Endodermal cell (in vitro differentiated cells): ENCODE measurements at regions not wholly inside any gene's neighbourhood (a gene's known extent, or its start where the extent isn't known, plus 50 kb on each side); places are given as distances from the start of the nearest gene placed in this dataset.

ENCODE experiments used
- DNase-seq: peaks from one replicate; pipeline ENCODE4 v3.0.0-alpha.2; 2017
- H3K27ac ChIP-seq: 2 replicates; pipeline ENCODE4 v1.5.1; 2013; ENCODE audit warnings: mild to moderate bottlenecking, low read depth, low read length, moderate library complexity
- H3K27me3 ChIP-seq: 2 replicates; pipeline ENCODE4 v1.6.1; 2013; ENCODE audit warnings: mild to moderate bottlenecking, low read length, moderate library complexity; ENCODE audit not compliant: insufficient read depth, control insufficient read depth, poor library complexity, severe bottlenecking
- H3K36me3 ChIP-seq: 2 replicates; pipeline ENCODE4 v1.7.0; 2013; ENCODE audit warnings: mild to moderate bottlenecking, low read length, moderate library complexity; ENCODE audit not compliant: control insufficient read depth, insufficient read depth
- H3K4me1 ChIP-seq: one replicate; pipeline ENCODE4 v1.7.0; 2013; ENCODE audit warnings: low read length; ENCODE audit not compliant: control insufficient read depth, insufficient read depth
- H3K4me3 ChIP-seq: 2 replicates; pipeline ENCODE4 v1.5.1; 2013; ENCODE audit warnings: mild to moderate bottlenecking, low read length, moderate library complexity
- H3K9ac ChIP-seq: 2 replicates; pipeline ENCODE4 v1.6.1; 2013; ENCODE audit warnings: mild to moderate bottlenecking, low read length, moderate library complexity; ENCODE audit not compliant: poor library complexity, severe bottlenecking; ENCODE audit errors: extremely low read depth
- H3K9me3 ChIP-seq: 2 replicates; pipeline ENCODE4 v1.6.1; 2013; ENCODE audit warnings: mild to moderate bottlenecking, low read length, moderate library complexity; ENCODE audit not compliant: control insufficient read depth
- H3K27ac Mint-ChIP-seq: 2 replicates; pipeline ENCODE4 v1.8.0; 2020; ENCODE audit warnings: mixed read lengths
- H3K27me3 Mint-ChIP-seq: 2 replicates; pipeline ENCODE4 v1.8.0; 2021; ENCODE audit warnings: mild to moderate bottlenecking, mixed read lengths; ENCODE audit not compliant: insufficient read depth
- H3K36me3 Mint-ChIP-seq: 2 replicates; pipeline ENCODE4 v1.8.0; 2020; ENCODE audit warnings: low read depth, mixed read lengths
- H3K4me1 Mint-ChIP-seq: 2 replicates; pipeline ENCODE4 v1.8.0; 2020; ENCODE audit warnings: mixed read lengths
- H3K4me3 Mint-ChIP-seq: 2 replicates; pipeline ENCODE4 v1.8.0; 2020; ENCODE audit warnings: mild to moderate bottlenecking, moderate library complexity, mixed read lengths
- H3K9me3 Mint-ChIP-seq: 2 replicates; pipeline ENCODE4 v1.8.0; 2020; ENCODE audit warnings: mild to moderate bottlenecking, mixed read lengths
- CTCF ChIP-seq: fragments of 200-600 bp; sonication (generic); conservative IDR thresholded peaks from 2 replicates; pipeline ENCODE4 v1.5.0; 2021; ENCODE audit warnings: antibody characterized with exemption, mild to moderate bottlenecking
- WGBS, 2 experiments: methylation state at CpG; one replicate each; pipeline versions ENCODE4 v1.1.5 to v1.1.7; 2013; ENCODE audit warnings: missing lambda C conversion rate in 2 of 2, mixed read lengths in 1 of 2; ENCODE audit not compliant: insufficient coverage in 1 of 2, insufficient read length in 1 of 2; 5-methylcytosine and 5-hydroxymethylcytosine counted together

GRCh38 chr6:91941838-91942237, 1355.0 kb upstream of the MAP3K7 start:
- H3K27ac Mint-ChIP-seq: no peak overlapping the region
- no peaks in the 10 kb centered on the region for H3K4me1 ChIP-seq
- no peak overlapping the region for H3K9ac ChIP-seq
- H3K36me3 Mint-ChIP-seq: no peaks in the 10 kb centered on the region
- H3K4me3 Mint-ChIP-seq: no peak overlapping the region
- H3K4me3 ChIP-seq: no peak overlapping the region
- no peaks in the 10 kb centered on the region for H3K36me3 ChIP-seq
- H3K27ac ChIP-seq: no peak overlapping the region
- 80 to 100% methylated on average over 1 to 2 of the region's 2 CpGs for WGBS, 2 experiments
- H3K9me3 ChIP-seq: no peaks in the 10 kb centered on the region
- TF ChIP-seq CTCF: no peak
- no peak for DNase-seq
- H3K9me3 Mint-ChIP-seq: no peaks in the 10 kb centered on the region
- no peaks in the 10 kb centered on the region for H3K27me3 Mint-ChIP-seq
- no peaks in the 10 kb centered on the region for H3K4me1 Mint-ChIP-seq
- no peaks in the 10 kb centered on the region for H3K27me3 ChIP-seq

- Mint-ChIP-seq H3K9me3 (no peaks in the 10 kb centered on the region), H3K4me1 (no peaks in the 10 kb centered on the region), H3K36me3 (no peaks in the 10 kb centered on the region), H3K27me3 (no peaks in the 10 kb centered on the region), H3K27ac (no peak overlapping the region), H3K4me3 (no peak overlapping the region)
- DNase-seq: no peak
- H3K9ac ChIP-seq: no peak overlapping the region
- H3K27me3 ChIP-seq: no peaks in the 10 kb centered on the region
- no peak for TF ChIP-seq CTCF
- WGBS, 2 experiments: 88 to 100% methylated on average over 1 of the region's 1 CpG
- no peak overlapping the region for H3K4me3 ChIP-seq
- H3K4me1 ChIP-seq: no peaks in the 10 kb centered on the region
- no peak overlapping the region for H3K27ac ChIP-seq
- no peaks in the 10 kb centered on the region for H3K9me3 ChIP-seq
- H3K36me3 ChIP-seq: no peaks in the 10 kb centered on the region
Observed at GRCh38 chr6:91940801-91941200, 1353.9 kb upstream of the MAP3K7 start.

GRCh38 chr6:91926827-91927226, 1340.0 kb upstream of the MAP3K7 start:
- H3K27ac Mint-ChIP-seq: no peak overlapping the region
- DNase-seq: no peak
- H3K4me1 Mint-ChIP-seq: no peaks in the 10 kb centered on the region
- 96 to 100% methylated on average over 5 to 15 of the region's 15 CpGs for WGBS, 2 experiments
- no peaks in the 10 kb centered on the region for H3K9me3 ChIP-seq
- peaks cover 7% of the 10 kb centered on the region for H3K9me3 Mint-ChIP-seq
- H3K36me3 Mint-ChIP-seq: no peaks in the 10 kb centered on the region
- H3K4me3 Mint-ChIP-seq: no peak overlapping the region
- H3K4me3 ChIP-seq: no peak overlapping the region
- no peaks in the 10 kb centered on the region for H3K36me3 ChIP-seq
- no peak overlapping the region for H3K27ac ChIP-seq
- H3K9ac ChIP-seq: no peak overlapping the region
- no peaks in the 10 kb centered on the region for H3K4me1 ChIP-seq
- no peaks in the 10 kb centered on the region for H3K27me3 ChIP-seq
- no peaks in the 10 kb centered on the region for H3K27me3 Mint-ChIP-seq
- TF ChIP-seq CTCF: no peak
